ENCODE measurements at regions not wholly inside any gene's neighbourhood (a gene's known extent, or its start where the extent isn't known, plus 50 kb on each side); places are given as distances from the start of the nearest gene placed in this dataset.

DNA sequence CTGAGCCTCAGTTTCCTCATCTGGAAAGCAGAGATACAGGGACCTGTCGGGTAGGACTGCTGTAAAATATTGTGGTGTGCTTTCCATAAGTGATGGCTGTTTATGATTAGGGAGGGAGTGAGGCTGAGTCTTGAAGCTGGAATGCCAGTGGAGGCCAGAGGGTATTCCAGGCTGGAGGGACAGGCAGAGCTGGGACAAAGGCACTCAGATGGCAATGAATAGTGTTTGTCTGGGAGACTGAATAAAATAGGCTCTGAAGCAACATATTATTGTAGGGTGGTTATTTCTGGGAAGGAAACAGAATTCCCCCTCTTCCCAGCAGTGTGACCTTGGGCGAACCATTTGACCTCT is 120.7 kb downstream of the INHBB start:
- intact Hi-C loops (cut with DNase I, micrococcal nuclease), result no loop called here
- no peaks in the 10 kb centered on the region for H3K36me3 Mint-ChIP-seq (ENCODE audit: low read depth)
- no peak for DNase-seq
- ATAC-seq (ENCODE audit: poor library complexity), result no peak
- no peaks in the 10 kb centered on the region for H3K4me1 Mint-ChIP-seq (ENCODE audit: low read depth)
- TF ChIP-seq, protein P1, sequence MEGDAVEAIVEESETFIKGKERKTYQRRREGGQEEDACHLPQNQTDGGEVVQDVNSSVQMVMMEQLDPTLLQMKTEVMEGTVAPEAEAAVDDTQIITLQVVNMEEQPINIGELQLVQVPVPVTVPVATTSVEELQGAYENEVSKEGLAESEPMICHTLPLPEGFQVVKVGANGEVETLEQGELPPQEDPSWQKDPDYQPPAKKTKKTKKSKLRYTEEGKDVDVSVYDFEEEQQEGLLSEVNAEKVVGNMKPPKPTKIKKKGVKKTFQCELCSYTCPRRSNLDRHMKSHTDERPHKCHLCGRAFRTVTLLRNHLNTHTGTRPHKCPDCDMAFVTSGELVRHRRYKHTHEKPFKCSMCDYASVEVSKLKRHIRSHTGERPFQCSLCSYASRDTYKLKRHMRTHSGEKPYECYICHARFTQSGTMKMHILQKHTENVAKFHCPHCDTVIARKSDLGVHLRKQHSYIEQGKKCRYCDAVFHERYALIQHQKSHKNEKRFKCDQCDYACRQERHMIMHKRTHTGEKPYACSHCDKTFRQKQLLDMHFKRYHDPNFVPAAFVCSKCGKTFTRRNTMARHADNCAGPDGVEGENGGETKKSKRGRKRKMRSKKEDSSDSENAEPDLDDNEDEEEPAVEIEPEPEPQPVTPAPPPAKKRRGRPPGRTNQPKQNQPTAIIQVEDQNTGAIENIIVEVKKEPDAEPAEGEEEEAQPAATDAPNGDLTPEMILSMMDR (IDR thresholded peaks at IDR 0.05), result no peak
- H3K4me1 ChIP-seq (ENCODE audit: insufficient read depth, low read length), result no peaks in the 10 kb centered on the region
- peaks cover 0 to 23% of the 10 kb centered on the region in 2 experiments for H3K9me3 ChIP-seq (ENCODE audit: control insufficient read depth in 1 of 2, insufficient read depth in 1 of 2, low read length in 2 of 2)
- H3K27ac ChIP-seq (ENCODE audit: low read depth in 1 of 2, low read length in 2 of 2), result no peak overlapping the region
- ChIA-PET POLR2A (no interaction called here), CTCF (no interaction called here)
- no peak overlapping the region for H3K27ac Mint-ChIP-seq
- no peaks in the 10 kb centered on the region for H3K36me3 ChIP-seq (ENCODE audit: insufficient read depth, low read length)
- H3K9me3 Mint-ChIP-seq, result no peaks in the 10 kb centered on the region
- peaks cover 0 to 3% of the 10 kb centered on the region in 2 experiments for H3K27me3 ChIP-seq (ENCODE audit: control insufficient read depth in 1 of 2, insufficient read depth in 2 of 2, low read length in 2 of 2)
- H3K27me3 Mint-ChIP-seq, result peaks cover 4% of the 10 kb centered on the region
- H3K4me3 ChIP-seq (ENCODE audit: low read length), result no peak overlapping the region
- H3K4me3 Mint-ChIP-seq, result no peak overlapping the region

GRCh38 chr2:120468136-120468535 is 122.2 kb downstream of the INHBB start:
- H3K36me3 Mint-ChIP-seq (ENCODE audit: low read depth), result no peaks in the 10 kb centered on the region
- H3K4me3 Mint-ChIP-seq, result no peak overlapping the region
- DNase-seq (no peak), ATAC-seq (ENCODE audit: poor library complexity) (no peak)
- peaks cover 4% of the 10 kb centered on the region for H3K27me3 Mint-ChIP-seq
- H3K9me3 Mint-ChIP-seq, result no peaks in the 10 kb centered on the region
- Histone ChIP-seq H3K36me3 (ENCODE audit: insufficient read depth, low read length) (no peaks in the 10 kb centered on the region), H3K27ac (ENCODE audit: low read depth in 1 of 2, low read length in 2 of 2) (no peak overlapping the region), H3K27me3 (ENCODE audit: control insufficient read depth in 1 of 2, insufficient read depth in 2 of 2, low read length in 2 of 2) (no peaks in the 10 kb centered on the region), H3K4me1 (ENCODE audit: insufficient read depth, low read length) (no peaks in the 10 kb centered on the region), H3K9me3 (ENCODE audit: control insufficient read depth in 1 of 2, insufficient read depth in 1 of 2, low read length in 2 of 2) (peaks cover 0 to 22% of the 10 kb centered on the region in 2 experiments), H3K4me3 (ENCODE audit: low read length) (no peak overlapping the region)
- intact Hi-C loops (cut with DNase I, micrococcal nuclease), result no loop called here
- TF ChIP-seq, protein P1 (IDR thresholded peaks at IDR 0.05), result no peak
- ChIA-PET POLR2A (no interaction called here), CTCF (no interaction called here)
- no peak overlapping the region for H3K27ac Mint-ChIP-seq
- no peaks in the 10 kb centered on the region for H3K4me1 Mint-ChIP-seq (ENCODE audit: low read depth)

DNA sequence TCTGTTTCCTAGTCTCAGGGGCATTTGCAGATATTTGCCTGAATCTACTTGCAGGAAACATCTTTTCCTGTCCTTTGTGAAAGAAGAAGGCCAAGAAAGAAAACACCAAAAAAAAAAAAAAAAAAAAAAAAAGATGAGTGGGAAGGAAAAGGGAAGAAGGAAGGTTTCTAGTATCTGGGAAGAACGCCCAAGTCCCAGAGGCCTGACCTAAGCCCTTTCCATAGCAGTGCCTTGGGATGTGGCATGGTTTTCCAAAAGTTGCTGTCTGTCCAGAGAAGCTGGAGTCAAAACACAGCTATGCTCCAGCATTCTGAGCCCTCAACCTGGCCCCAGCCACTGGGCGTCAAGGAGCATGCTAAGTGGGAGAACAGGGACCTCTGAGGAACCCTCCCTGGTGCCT is 123.5 kb downstream of the INHBB start:
- no peaks in the 10 kb centered on the region for H3K36me3 Mint-ChIP-seq (ENCODE audit: low read depth)
- Histone ChIP-seq H3K4me1 (ENCODE audit: insufficient read depth, low read length) (no peaks in the 10 kb centered on the region), H3K36me3 (ENCODE audit: insufficient read depth, low read length) (no peaks in the 10 kb centered on the region), H3K4me3 (ENCODE audit: low read length) (no peak overlapping the region), H3K9me3 (ENCODE audit: control insufficient read depth in 1 of 2, insufficient read depth in 1 of 2, low read length in 2 of 2) (peaks cover 0 to 22% of the 10 kb centered on the region in 2 experiments), H3K27me3 (ENCODE audit: control insufficient read depth in 1 of 2, insufficient read depth in 2 of 2, low read length in 2 of 2) (no peaks in the 10 kb centered on the region), H3K27ac (ENCODE audit: low read depth in 1 of 2, low read length in 2 of 2) (no peak overlapping the region)
- DNase-seq (peak in 1 of 14 experiments; percentile 5), ATAC-seq (ENCODE audit: poor library complexity) (no peak)
- H3K9me3 Mint-ChIP-seq, result no peaks in the 10 kb centered on the region
- ChIA-PET CTCF (no interaction called here), POLR2A (no interaction called here)
- H3K4me3 Mint-ChIP-seq, result no peak overlapping the region
- TF ChIP-seq, protein P1 (IDR thresholded peaks at IDR 0.05), result no peak
- H3K27ac Mint-ChIP-seq, result no peak overlapping the region
- H3K27me3 Mint-ChIP-seq, result peaks cover 4% of the 10 kb centered on the region
- intact Hi-C loops (cut with DNase I, micrococcal nuclease), result no loop called here
- H3K4me1 Mint-ChIP-seq (ENCODE audit: low read depth), result no peaks in the 10 kb centered on the region
